ENCODE measurements at regions not wholly inside any gene's neighbourhood (a gene's known extent, or its start where the extent isn't known, plus 50 kb on each side); places are given as distances from the start of the nearest gene placed in this dataset.
"Not testable (repeated sequence)": the region's sequence is repeated elsewhere in the genome, so short reads cannot be mapped to it uniquely, and the experiment has no call there.

- peak; percentile 59 for DNase-seq (ENCODE audit: low read depth)
Observed at GRCh38 chrX:2572740-2573139, 72.0 kb upstream of the DHRSX start.

- DNase-seq (ENCODE audit: low read depth): no peak
Observed at GRCh38 chrX:2568125-2568524, 67.3 kb upstream of the DHRSX start.

- DNase-seq (ENCODE audit: low read depth): no peak
Observed at GRCh38 chrX:2566055-2566454, 65.3 kb upstream of the DHRSX start.

- no peak for DNase-seq (ENCODE audit: low read depth)
Observed at GRCh38 chrX:2561456-2561855, 60.7 kb upstream of the DHRSX start.

GRCh38 chrX:2559124-2559523 is 58.3 kb upstream of the DHRSX start:
- DNase-seq (ENCODE audit: low read depth): no peak

- DNase-seq (ENCODE audit: low read depth): no peak
Observed at GRCh38 chrX:2554891-2555290, 54.1 kb upstream of the DHRSX start.

- not testable (repeated sequence) for DNase-seq (ENCODE audit: low read depth)
Observed at GRCh38 chrX:2554066-2554465, 53.3 kb upstream of the DHRSX start.

- peak; percentile 5 for DNase-seq (ENCODE audit: low read depth)
Observed at GRCh38 chrX:2552621-2553201, 51.9 kb upstream of the DHRSX start.

GRCh38 chrX:2550328-2551020 is 49.7 kb upstream of the DHRSX start:
- DNase-seq (ENCODE audit: low read depth): no peak
